ENCODE measurements at regions not wholly inside any gene's neighbourhood (a gene's known extent, or its start where the extent isn't known, plus 50 kb on each side); places are given as distances from the start of the nearest gene placed in this dataset.

DNA sequence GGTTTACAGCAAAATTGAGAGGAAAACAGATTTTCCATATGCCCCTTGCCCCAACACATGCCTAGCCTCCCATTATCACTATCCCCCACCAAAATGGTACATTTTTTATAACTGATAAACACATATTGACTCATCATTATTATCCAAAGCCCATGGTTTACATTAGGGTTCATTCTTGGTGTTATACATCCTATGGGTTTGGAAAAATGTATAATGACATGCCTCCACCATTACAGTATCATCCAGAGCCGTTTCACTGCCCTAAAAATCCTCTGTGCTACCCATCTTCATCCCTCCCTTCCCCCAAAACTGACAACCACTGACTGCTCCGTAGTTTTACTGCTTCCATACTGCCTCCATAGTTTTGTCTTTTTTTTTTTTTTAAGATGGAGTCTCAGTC, 111.1 kb downstream of the ACTL7B start:
- TF ChIP-seq, protein P1, sequence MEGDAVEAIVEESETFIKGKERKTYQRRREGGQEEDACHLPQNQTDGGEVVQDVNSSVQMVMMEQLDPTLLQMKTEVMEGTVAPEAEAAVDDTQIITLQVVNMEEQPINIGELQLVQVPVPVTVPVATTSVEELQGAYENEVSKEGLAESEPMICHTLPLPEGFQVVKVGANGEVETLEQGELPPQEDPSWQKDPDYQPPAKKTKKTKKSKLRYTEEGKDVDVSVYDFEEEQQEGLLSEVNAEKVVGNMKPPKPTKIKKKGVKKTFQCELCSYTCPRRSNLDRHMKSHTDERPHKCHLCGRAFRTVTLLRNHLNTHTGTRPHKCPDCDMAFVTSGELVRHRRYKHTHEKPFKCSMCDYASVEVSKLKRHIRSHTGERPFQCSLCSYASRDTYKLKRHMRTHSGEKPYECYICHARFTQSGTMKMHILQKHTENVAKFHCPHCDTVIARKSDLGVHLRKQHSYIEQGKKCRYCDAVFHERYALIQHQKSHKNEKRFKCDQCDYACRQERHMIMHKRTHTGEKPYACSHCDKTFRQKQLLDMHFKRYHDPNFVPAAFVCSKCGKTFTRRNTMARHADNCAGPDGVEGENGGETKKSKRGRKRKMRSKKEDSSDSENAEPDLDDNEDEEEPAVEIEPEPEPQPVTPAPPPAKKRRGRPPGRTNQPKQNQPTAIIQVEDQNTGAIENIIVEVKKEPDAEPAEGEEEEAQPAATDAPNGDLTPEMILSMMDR (conservative IDR thresholded peaks at IDR 0.05; ENCODE audit: low read length) = no peak
- TF ChIP-seq EZH2phosphoT487 (IDR thresholded peaks at IDR 0.05; ENCODE audit: borderline replicate concordance) = no peak

Measured in Loucy (cell line).